Heart left ventricle (tissue), 13 donors: ENCODE measurements at regions not wholly inside any gene's neighbourhood (a gene's known extent, or its start where the extent isn't known, plus 50 kb on each side); places are given as distances from the start of the nearest gene placed in this dataset.

Experiments used
- POLR2A ChIP-seq, 2 donors: fragments of 450-650 bp; IDR thresholded peaks; one replicate each; pipeline ENCODE4 v1.6.1; 2017; ENCODE audit warnings: antibody characterized with exemption in 2 of 2, mild to moderate bottlenecking in 2 of 2, moderate library complexity in 2 of 2
- TF ChIP-seq, protein P1 (sequence below), 12 donors: fragments of 200-600 bp; sonication (generic) in 4 of 12; IDR thresholded peaks; one replicate each; pipeline versions ENCODE4 v1.5.0 to v1.8.0; 2018 to 2022; ENCODE audit warnings: antibody characterized with exemption in 12 of 12, mild to moderate bottlenecking in 5 of 12
- donor health status: ischemic (EF 13 %, LVEDD 7.1; RV severe dilation, severe dysfunction).
- donor health status: DM: no; HTN: yes; CAD: no.
- donor health status: DM: no; HTN: no; CAD: no.
- donor health status: ischemic (EF 25% LVEDD 6.9; RV normal size, moderate dysfunction).
- donor health status: ischemic (EF 25% LVEDD 5.7; RV mildly dilated, moderate dysfunction).
- donor health status: ischemic (EF 35%, LVEDD 5.7; RV mildly dilated, moderate dysfunction).
- donor health status: nonischemic (EF 11% LVEDD 7.7; RV severe dilation, severe dysfunction).
- donor health status: DM: yes; HTN: yes; CAD: no.
- donor health status: PGD.
- donor health status: ischemic (EF 29% LVEDD 5.4; RV normal size, mild dysfunction).
- donor health status: nonischemic (EF 23%, LVEDD 6.1; RV moderate dilation, normal function).

DNA sequence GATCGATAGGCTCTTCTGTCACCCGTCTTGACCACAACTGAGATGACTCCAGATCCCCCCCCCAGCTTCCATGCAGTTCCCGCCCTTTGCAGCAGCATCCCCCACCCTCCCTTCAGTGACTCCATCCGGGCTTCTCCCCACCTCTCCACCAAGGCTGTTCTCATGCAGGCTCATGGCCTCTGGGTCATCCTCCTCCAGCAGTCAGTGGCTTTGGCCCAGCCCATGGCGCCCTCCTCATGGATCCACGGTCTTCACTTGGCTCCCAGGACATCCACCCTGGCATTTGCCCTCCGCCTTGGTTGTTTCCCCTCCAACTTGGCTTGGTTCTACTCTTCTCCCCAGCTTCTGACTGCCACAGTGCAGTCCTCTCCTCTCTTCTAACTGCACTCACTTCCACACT is 96.7 kb upstream of the RUFY1 start:
- TF ChIP-seq, protein P1, sequence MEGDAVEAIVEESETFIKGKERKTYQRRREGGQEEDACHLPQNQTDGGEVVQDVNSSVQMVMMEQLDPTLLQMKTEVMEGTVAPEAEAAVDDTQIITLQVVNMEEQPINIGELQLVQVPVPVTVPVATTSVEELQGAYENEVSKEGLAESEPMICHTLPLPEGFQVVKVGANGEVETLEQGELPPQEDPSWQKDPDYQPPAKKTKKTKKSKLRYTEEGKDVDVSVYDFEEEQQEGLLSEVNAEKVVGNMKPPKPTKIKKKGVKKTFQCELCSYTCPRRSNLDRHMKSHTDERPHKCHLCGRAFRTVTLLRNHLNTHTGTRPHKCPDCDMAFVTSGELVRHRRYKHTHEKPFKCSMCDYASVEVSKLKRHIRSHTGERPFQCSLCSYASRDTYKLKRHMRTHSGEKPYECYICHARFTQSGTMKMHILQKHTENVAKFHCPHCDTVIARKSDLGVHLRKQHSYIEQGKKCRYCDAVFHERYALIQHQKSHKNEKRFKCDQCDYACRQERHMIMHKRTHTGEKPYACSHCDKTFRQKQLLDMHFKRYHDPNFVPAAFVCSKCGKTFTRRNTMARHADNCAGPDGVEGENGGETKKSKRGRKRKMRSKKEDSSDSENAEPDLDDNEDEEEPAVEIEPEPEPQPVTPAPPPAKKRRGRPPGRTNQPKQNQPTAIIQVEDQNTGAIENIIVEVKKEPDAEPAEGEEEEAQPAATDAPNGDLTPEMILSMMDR (IDR thresholded peaks at IDR 0.05): no peak
- TF ChIP-seq POLR2A (IDR thresholded peaks at IDR 0.05): no peak
